Kidney (tissue), 13 donors: ENCODE measurements at regions not wholly inside any gene's neighbourhood (a gene's known extent, or its start where the extent isn't known, plus 50 kb on each side); places are given as distances from the start of the nearest gene placed in this dataset.

Experiments used
- DNase-seq, 5 donors: peaks; one replicate each; pipeline ENCODE4 v3.0.0-alpha.2; 2013 to 2020
- FAIRE-seq: peaks from 2 replicates; lab custom pipeline; 2012; peaks lifted over from hg19 to GRCh38; lab: Jason Lieb, UNC
- H3K27ac ChIP-seq, 2 donors: one replicate each; pipeline ENCODE4 v1.7.0; 2013; ENCODE audit warnings: low read depth in 2 of 2, low read length in 2 of 2, inconsistent platforms in 1 of 2
- H3K27me3 ChIP-seq: one replicate; pipeline ENCODE4 v1.7.1; 2013; ENCODE audit warnings: low read length, inconsistent platforms; ENCODE audit not compliant: control insufficient read depth, insufficient read depth
- H3K36me3 ChIP-seq, 3 donors: one replicate each; pipeline versions ENCODE4 v1.7.0 to v1.7.1; 2013; ENCODE audit warnings: low read length in 3 of 3, control low read depth in 1 of 3, inconsistent platforms in 1 of 3; ENCODE audit not compliant: insufficient read depth in 3 of 3, control insufficient read depth in 2 of 3
- H3K4me1 ChIP-seq, 3 donors: one replicate each; pipeline versions ENCODE4 v1.7.0 to v1.7.1; 2013; ENCODE audit warnings: low read length in 3 of 3, inconsistent platforms in 1 of 3, low read depth in 1 of 3; ENCODE audit not compliant: control insufficient read depth in 2 of 3, insufficient read depth in 2 of 3
- H3K4me3 ChIP-seq, 3 donors: one replicate each; pipeline versions ENCODE4 v1.7.0 to v1.8.1; 2013; ENCODE audit warnings: low read length in 3 of 3, control low read depth in 1 of 3, inconsistent platforms in 1 of 3
- H3K9ac ChIP-seq, 3 donors: one replicate each; pipeline versions ENCODE4 v1.7.0 to v1.7.1; 2013; ENCODE audit warnings: low read length in 3 of 3, control low read depth in 1 of 3, inconsistent platforms in 1 of 3
- H3K9me3 ChIP-seq, 3 donors: one replicate each; pipeline versions ENCODE4 v1.7.0 to v1.7.1; 2013; ENCODE audit warnings: low read length in 3 of 3, control low read depth in 1 of 3, inconsistent platforms in 1 of 3; ENCODE audit not compliant: control insufficient read depth in 2 of 3, insufficient read depth in 1 of 3
- intact Hi-C: fragments of 100-400 bp; cut with DNase I; formaldehyde crosslinking; loops from one replicate; pipeline ENCODE4 v1.11.1; 2022
- TF ChIP-seq, protein P1 (sequence below): IDR thresholded peaks from 3 replicates; pipeline ENCODE4 v1.5.1; 2012; ENCODE audit warnings: mild to moderate bottlenecking, moderate library complexity, borderline replicate concordance; ENCODE audit not compliant: insufficient read depth; ENCODE audit errors: extremely low read depth
- donor health status: control.
- donor health status: control.
- donor health status: control.
- donor health status: control.
- donor health status: control.
- donor health status: DM: yes; HTN: yes; CAD: no.
- donor health status: Normal renal cell carcinoma (clear cell type).

DNA sequence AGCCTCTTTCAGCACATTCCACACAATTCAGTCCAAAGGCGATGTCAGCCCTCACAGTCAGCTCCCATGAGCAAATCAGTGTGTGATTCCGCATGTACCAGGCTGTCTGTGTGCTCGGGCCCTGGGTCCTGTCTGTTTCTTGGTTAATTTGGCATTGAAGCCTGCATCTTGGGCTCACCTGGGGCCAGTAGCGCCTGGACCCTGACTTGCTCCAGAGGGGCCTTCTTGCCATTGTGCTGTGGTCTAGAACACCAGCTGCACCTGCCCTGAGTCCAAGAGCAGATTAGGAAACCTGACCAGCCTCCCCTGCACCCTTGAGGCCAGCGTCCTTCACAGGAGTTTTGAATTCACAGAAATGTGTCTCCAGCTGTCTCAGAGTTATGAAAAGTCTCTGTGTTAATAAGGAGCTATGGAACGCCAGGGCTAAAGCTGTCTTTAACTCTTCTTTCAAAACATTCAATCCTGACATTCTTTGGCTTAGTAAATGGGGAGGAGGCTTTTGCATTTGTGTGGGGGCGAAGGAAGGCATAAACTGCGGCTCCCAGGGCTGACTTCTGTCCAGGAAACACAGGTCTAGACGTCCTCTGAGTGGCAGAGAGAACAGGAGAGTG, 102.2 kb downstream of the ARF6 start:
- TF ChIP-seq, protein P1, sequence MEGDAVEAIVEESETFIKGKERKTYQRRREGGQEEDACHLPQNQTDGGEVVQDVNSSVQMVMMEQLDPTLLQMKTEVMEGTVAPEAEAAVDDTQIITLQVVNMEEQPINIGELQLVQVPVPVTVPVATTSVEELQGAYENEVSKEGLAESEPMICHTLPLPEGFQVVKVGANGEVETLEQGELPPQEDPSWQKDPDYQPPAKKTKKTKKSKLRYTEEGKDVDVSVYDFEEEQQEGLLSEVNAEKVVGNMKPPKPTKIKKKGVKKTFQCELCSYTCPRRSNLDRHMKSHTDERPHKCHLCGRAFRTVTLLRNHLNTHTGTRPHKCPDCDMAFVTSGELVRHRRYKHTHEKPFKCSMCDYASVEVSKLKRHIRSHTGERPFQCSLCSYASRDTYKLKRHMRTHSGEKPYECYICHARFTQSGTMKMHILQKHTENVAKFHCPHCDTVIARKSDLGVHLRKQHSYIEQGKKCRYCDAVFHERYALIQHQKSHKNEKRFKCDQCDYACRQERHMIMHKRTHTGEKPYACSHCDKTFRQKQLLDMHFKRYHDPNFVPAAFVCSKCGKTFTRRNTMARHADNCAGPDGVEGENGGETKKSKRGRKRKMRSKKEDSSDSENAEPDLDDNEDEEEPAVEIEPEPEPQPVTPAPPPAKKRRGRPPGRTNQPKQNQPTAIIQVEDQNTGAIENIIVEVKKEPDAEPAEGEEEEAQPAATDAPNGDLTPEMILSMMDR, result no peak
- no peaks in the 10 kb centered on the region for H3K36me3 ChIP-seq
- no peak overlapping the region for H3K4me3 ChIP-seq
- H3K27me3 ChIP-seq, result no peaks in the 10 kb centered on the region
- FAIRE-seq (no peak), DNase-seq (no peak)
- H3K4me1 ChIP-seq, result peaks cover 4 to 22% (median 18%) of the 10 kb centered on the region in 3 donors
- no peaks in the 10 kb centered on the region for H3K9me3 ChIP-seq
- no peak overlapping the region for H3K27ac ChIP-seq
- H3K9ac ChIP-seq, result no peak overlapping the region
- intact Hi-C loops, result no loop called here

DNA sequence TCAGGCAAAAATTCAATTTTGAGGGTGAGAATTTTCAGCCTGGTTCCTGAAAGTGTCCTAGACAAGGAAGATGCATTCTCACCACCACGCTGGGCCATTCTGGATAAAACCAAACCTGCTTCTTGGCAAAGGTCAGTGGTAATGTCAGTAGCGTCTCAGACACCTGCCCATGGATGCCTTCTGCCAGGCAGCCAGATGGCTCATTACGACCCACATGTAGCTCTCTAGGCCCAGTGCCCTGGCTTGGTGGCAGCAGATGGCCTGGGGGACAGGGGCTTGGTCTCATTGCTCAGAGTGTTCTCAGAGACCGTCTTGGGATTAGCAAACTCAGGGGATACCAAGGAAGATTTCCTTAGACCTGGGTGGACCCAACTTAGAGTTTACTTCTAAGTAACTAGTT, 105.1 kb downstream of the ARF6 start:
- TF ChIP-seq, protein P1, result no peak
- intact Hi-C loops, result no loop called here
- Histone ChIP-seq H3K9me3 (no peaks in the 10 kb centered on the region), H3K27me3 (no peaks in the 10 kb centered on the region), H3K9ac (peak overlapping the region in 1 of 3 donors; percentile 41), H3K27ac (no peak overlapping the region), H3K4me1 (peaks cover 6 to 34% (median 31%) of the 10 kb centered on the region in 3 donors), H3K4me3 (no peak overlapping the region), H3K36me3 (no peaks in the 10 kb centered on the region)
- FAIRE-seq (no peak), DNase-seq (no peak)

DNA sequence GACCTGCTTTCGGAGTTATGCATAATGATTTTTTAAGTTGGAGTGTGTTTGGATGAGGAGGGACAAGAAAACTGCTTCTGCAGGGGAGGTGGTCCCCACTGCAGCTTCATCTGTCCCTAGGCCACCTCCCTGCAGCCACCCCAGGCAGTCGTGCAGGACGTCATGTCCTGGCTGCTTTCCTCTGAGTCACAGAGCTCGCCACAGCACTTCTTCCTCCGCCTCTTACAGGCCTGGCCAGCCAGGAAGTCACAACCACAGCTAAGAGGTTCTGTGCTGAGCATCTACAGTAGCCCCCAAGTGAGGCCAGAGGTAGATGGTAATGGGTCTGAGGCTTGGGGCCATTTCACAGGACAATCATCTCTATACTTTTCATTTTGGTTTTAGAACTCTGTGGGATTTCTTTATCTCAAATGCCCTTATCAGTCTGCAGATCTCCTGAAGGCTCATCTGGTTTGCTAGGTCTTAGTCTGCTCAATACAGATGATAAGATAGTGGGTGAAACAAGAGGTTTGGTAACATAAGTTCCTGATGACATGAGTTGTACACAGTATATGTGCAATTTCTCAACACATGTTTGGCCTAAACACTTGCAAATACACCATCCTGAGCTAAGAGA, 106.4 kb downstream of the ARF6 start:
- peak overlapping the region; percentile 93 to 96 for H3K27ac ChIP-seq
- FAIRE-seq, result no peak
- no peaks in the 10 kb centered on the region for H3K9me3 ChIP-seq
- H3K9ac ChIP-seq, result peak overlapping the region in 1 of 3 donors; percentile 83
- intact Hi-C loops, result no loop called here
- H3K4me3 ChIP-seq, result no peak overlapping the region
- DNase-seq, result peak; percentile 38 to 95 (median 50)
- peaks cover 6 to 36% (median 33%) of the 10 kb centered on the region in 3 donors for H3K4me1 ChIP-seq
- no peaks in the 10 kb centered on the region for H3K36me3 ChIP-seq
- TF ChIP-seq, protein P1, result no peak
- H3K27me3 ChIP-seq, result no peaks in the 10 kb centered on the region
